H1 (cell line): ENCODE measurements at regions not wholly inside any gene's neighbourhood (a gene's known extent, or its start where the extent isn't known, plus 50 kb on each side); places are given as distances from the start of the nearest gene placed in this dataset.

Experiments
- CHD2 ChIP-seq: IDR thresholded peaks from 2 replicates; pipeline ENCODE4 v1.6.1; 2012; ENCODE audit warnings: low read length, improper control_type of control experiment
- CHD7 ChIP-seq: fragments of 300-600 bp; sonication (generic); IDR thresholded peaks from 2 replicates; pipeline ENCODE4 v1.7.1; 2012; ENCODE audit warnings: low read length, moderate library complexity, mild to moderate bottlenecking, inconsistent platforms; ENCODE audit not compliant: insufficient replicate concordance
- JUND ChIP-seq: IDR thresholded peaks from 2 replicates; pipeline ENCODE4 v1.6.1; 2011; ENCODE audit warnings: mild to moderate bottlenecking, improper control_type of control experiment, low read length
- POU5F1 ChIP-seq: IDR thresholded peaks from 2 replicates; pipeline ENCODE4 v1.6.1; 2011; ENCODE audit warnings: low read depth, mild to moderate bottlenecking, low read length, moderate library complexity
- RFX5 ChIP-seq: IDR thresholded peaks from 2 replicates; pipeline ENCODE4 v1.6.1; 2011; ENCODE audit warnings: low read depth, low read length, improper control_type of control experiment, borderline replicate concordance
- TBP ChIP-seq: IDR thresholded peaks from 2 replicates; pipeline ENCODE4 v1.6.1; 2011; ENCODE audit warnings: low read depth, low read length, improper control_type of control experiment
- TCF12 ChIP-seq: IDR thresholded peaks from 2 replicates; pipeline ENCODE4 v1.6.1; 2011; ENCODE audit warnings: low read depth, mild to moderate bottlenecking, low read length
- ZNF274 ChIP-seq: IDR thresholded peaks from 2 replicates; pipeline ENCODE4 v1.7.0; 2012; ENCODE audit warnings: low read length, borderline replicate concordance; ENCODE audit errors: extremely low read depth
- TF ChIP-seq, protein P1 (sequence below), 3 experiments: IDR thresholded peaks; 1 replicate in 2 of 3; 2 replicates in 1 of 3; pipeline versions ENCODE4 v1.5.1 to v1.6.1; 2011; ENCODE audit warnings: low read length in 3 of 3, mild to moderate bottlenecking in 3 of 3, inconsistent platforms in 2 of 3, low read depth in 1 of 3, moderate library complexity in 1 of 3; ENCODE audit not compliant: insufficient read depth in 1 of 3; ENCODE audit errors: control extremely low read depth in 1 of 3

DNA sequence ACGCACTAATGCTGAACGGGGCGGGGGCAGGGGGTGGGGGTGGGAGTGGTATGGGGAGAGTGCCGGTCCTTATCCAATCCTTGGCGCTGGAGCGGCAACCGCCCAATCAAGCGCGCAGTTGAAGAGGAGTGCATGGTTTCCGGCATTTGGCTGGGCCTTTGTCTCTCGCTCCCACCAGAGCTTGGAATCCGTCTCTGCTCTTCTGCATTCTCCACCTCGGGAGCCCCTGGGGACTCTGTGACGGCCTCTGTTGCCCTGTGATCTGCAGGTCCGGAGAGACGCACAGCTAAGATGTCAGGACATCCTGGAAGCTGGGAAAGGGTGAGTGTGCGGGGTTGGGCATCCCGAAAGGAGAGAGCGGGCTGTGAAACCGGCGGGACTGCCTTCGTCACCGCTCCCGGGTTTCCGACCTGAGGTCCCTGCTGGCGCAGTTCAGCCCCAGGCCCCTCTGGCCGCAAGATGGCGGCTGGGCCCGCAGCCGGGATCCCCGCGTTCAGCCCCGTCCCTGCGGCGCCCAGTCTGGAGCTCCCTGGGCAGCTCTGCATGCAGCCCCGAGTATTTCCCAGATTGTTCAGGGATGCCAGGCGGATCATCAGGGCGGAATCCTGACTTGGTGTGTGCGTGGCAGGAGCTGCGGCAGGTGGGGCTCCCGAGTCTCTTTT, 53.6 kb upstream of the ZNF254 start (continued):
- no peak for TF ChIP-seq RFX5
- TF ChIP-seq ZNF274, result no peak
- no peak for TF ChIP-seq CHD2
- TF ChIP-seq, protein P1, sequence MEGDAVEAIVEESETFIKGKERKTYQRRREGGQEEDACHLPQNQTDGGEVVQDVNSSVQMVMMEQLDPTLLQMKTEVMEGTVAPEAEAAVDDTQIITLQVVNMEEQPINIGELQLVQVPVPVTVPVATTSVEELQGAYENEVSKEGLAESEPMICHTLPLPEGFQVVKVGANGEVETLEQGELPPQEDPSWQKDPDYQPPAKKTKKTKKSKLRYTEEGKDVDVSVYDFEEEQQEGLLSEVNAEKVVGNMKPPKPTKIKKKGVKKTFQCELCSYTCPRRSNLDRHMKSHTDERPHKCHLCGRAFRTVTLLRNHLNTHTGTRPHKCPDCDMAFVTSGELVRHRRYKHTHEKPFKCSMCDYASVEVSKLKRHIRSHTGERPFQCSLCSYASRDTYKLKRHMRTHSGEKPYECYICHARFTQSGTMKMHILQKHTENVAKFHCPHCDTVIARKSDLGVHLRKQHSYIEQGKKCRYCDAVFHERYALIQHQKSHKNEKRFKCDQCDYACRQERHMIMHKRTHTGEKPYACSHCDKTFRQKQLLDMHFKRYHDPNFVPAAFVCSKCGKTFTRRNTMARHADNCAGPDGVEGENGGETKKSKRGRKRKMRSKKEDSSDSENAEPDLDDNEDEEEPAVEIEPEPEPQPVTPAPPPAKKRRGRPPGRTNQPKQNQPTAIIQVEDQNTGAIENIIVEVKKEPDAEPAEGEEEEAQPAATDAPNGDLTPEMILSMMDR (IDR thresholded peaks at IDR 0.05; ENCODE audit: control extremely low read depth in 1 of 3, insufficient read depth in 1 of 3, low read depth in 1 of 3, low read length in 3 of 3), result no peak
- TF ChIP-seq POU5F1, result no peak
- TF ChIP-seq TCF12, result no peak
- TF ChIP-seq TBP, result peak; percentile 86
- no peak for TF ChIP-seq JUND
- no peak for TF ChIP-seq CHD7
